ENCODE measurements at regions not wholly inside any gene's neighbourhood (a gene's known extent, or its start where the extent isn't known, plus 50 kb on each side); places are given as distances from the start of the nearest gene placed in this dataset.

DNA sequence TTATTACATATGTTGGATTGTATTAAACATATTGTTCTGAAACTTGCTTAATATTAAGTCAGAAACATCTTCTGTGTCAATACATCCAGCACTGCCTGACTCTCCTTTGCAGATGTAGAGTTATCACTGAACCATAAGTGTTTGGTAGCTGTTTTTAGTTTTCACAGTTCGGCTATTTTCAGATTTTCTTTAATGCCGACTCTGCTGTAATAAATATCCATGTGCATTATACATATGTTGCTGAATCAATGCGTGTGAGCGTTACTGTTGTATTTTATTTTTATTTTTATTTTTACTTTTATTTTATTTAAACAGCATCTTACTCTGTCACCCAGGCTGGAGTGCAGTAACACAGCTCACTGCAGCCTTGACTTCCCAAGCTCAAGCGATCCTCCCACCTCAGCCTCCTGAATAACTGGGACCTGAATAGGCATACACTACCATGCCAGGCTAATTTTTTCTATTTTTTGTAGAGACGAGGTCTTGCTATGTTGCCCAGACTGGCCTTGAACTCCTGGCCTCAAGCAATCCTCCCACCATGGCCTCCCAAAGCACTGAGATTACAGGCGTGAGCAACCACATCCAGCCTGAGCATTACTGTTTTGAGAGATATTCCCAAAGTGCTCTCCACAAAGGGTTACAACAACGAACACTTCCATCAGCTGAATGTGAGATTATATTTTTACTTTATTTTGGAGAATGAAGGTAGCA lies 50.7 kb upstream of the NOCT start:
- no peak for DNase-seq (ENCODE audit: low read depth in 2 of 2)

DNA sequence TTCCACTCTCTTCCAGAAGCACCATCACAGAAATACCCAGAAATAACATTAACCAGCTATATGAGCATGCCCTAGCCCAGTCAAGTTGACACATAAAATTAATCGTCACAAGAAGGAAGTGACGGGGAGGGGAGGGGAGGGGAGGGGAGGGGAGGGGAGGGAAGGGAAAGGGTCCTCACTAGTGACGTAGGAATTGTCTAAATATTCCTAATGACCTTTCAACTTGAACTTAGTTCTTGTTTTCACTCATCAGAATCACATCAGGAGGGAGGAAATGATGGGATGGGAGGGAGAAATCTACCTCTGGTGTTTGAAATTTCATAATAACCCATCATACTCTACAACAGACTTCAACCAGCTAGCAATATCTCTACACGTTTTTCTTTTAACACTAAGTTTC lies 52.2 kb upstream of the NOCT start:
- no peak for DNase-seq (ENCODE audit: low read depth in 2 of 2)

DNA sequence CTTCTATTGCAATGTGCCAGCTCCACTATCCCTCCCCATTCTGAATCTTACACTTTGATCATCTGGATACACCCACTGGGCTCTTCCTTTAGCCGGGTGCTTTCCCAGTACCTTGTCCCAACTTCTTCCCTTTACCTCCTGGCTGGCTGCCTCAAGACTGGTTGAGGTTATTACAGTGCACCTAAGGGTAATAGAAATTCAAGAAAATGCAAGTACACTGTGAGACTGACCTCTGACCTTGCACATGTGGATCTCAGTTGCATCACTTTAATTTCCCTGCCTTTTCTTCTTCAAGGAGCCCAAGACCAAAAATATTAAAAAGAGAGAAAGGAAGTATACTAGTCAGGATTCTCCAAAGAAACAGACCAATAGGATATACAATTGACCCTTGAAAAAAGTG lies 53.9 kb upstream of the NOCT start:
- DNase-seq (ENCODE audit: low read depth in 2 of 2): no peak

DNA sequence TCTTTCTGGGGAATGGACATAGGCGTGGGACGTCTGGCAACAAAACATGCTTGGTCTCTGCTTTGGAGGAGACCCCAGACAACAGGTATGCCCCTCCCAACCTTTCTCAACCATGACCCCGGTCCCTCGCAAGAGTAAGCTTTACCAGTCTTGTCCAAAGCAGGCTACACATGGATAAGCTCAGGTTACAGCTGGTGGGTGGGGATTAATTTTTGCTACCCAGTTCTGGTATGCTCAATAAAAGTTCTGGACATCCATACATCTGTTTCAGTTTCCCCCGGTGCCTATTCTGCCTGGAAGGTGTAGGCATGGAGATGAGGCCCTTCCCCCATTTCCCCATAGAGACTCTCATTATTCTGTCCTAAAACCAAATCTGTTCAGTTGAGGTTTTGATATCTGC lies 54.5 kb upstream of the NOCT start:
- no peak for DNase-seq (ENCODE audit: low read depth in 2 of 2)

DNA sequence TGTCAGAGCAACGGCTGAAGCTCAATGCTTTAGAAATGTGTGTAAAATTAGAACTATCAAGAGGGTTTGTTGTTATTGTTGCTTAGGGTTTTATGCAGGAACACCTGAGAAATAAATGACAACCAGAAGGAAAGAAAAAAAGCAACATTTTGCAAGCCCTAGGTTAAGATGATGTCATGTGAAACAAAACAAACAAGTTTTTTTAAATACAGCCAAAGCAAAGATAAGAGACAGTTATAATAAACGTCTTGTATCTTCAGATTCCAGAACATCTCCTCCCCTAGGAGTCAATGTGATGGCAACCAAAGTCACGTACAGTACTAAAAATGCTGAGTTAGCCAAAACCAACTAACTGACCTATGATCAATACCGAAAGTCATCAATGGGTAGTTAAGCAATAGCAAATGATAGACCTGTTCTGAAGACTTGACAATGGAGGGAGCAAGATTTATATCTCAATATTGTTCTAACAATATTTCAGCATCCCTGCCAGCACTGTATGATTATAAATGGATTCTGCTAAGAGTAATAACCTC lies 55.3 kb upstream of the NOCT start:
- no peak for DNase-seq (ENCODE audit: low read depth in 2 of 2)

DNA sequence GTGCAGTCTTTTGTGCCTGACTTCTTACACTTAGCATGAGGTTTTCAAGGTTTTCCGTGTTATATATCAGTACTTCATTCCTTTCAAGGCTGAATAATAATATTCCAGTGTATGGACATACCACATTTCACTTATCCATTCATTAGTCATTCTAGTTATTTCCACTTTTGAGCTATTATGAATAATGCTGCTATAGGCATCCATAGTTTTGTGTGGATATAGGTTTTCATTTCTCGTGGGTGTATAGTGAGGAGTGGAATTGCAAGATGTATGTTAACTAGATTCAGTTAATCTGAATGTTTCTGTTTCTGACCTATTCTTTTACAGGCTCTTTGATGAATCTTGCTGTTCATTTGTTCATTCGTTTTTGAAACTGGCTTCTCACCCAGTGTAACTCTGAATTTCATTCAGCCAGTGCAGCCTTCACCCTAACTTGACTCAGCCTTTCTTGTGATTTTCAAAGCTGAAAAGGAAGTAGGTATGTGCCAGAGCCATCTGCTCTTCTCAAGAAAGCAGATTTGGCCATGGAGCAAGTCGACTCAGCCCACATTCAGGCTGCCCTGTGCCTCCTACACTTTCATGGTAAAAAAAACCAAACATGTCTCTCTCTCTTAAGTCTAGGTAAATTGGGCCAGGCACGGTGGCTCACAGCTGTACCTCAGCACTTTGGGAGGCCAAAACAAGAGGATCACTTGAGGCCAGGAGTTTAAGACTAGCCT lies 56.3 kb upstream of the NOCT start:
- DNase-seq (ENCODE audit: low read depth in 2 of 2): no peak

DNA sequence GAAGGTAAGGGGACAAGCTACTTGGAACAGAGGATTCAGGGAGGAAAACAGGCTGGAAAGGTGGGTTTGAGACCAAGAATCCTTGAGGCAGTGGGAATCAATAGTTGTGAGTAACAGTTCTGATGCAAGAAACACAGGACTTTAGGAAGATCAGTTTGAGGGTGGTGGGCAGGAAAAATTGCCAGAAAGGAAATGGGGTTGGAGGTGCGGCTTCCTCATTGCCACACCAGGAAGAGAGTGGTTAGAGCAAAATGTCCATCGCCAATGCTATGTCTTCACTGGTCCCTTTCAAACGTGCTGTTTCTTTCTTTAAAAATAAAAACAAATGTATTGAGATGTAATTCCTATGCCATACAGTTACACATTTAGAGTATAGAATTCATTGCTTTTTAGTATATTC lies 57.1 kb upstream of the NOCT start:
- no peak for DNase-seq (ENCODE audit: low read depth in 2 of 2)

DNA sequence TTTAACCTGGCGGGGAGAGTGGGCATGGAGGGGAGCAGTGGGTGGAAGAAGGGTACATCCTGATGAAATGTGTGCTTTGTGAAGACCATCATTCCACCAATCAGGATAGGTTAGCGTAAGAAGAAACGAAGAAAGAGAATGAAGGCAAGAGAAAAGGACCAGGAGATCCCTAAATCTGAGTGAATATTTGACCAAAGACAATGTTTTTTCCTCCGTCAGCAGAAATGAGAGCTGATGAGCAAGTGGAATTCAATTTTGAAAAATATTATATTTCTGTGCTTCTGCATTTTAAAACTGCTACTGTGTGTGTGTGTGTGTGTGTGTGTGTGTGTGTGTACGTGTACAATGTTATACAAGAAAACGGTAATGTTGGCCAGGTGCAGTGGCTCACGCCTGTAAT lies 58.3 kb upstream of the NOCT start:
- DNase-seq (ENCODE audit: low read depth in 2 of 2): no peak

DNA sequence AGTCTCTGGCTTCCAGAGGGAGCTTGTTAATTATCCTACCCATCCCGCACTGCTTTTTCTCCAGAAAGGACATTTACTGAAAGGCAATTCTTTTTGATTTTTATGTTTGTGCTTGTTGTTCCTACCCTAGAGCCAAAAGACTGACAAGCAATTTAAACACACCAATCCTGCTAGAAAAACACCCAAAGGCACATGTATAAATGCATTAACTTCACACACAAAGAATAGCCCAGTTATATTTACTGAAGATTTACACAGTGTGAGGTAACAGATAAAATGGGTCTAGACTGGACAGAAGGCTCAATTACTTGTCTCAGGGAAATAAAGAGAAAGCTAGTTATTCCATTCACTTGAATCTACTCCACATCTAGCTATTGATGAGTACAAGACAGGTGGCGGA lies 61.2 kb upstream of the NOCT start:
- DNase-seq (ENCODE audit: low read depth in 2 of 2): no peak

DNA sequence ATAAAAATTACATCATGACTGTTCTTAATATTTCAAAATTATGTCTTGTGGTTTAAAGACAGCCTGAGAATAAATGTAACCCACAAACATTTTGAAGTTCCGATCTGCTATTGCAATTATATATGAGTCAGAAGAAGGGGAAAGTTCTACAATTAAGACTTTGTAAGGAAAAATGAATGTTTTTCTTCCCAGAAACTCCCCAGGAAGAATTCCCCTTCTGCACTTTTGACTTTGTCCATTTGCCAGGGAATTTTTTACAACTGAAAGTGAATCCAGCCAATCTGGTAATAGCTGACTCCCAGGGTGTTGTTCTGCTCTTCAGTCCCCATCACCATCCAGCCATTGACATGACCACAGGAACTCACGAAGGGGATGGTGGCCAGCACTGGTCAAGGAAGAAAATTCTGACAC lies 61.6 kb upstream of the NOCT start:
- DNase-seq (ENCODE audit: low read depth in 2 of 2): no peak

DNA sequence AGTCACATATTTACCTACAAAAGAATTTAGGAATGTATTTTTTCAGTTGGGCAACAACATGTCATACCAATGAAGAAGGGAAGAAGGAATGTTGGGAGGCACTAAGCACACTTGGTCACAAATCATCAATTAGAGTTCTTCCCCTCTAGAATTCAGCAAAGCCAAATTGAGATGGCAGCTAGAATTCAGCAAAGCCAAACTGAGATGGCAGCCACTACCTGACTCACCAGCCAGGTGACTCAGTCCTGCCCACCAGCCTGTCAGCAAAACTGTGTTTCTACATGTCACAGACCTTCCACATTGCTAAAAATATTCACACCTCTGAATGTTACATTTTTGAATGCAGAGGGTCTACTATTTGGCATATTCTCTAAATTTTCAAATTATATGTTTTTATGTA lies 63.2 kb upstream of the NOCT start:
- no peak for DNase-seq (ENCODE audit: low read depth in 2 of 2)

DNA sequence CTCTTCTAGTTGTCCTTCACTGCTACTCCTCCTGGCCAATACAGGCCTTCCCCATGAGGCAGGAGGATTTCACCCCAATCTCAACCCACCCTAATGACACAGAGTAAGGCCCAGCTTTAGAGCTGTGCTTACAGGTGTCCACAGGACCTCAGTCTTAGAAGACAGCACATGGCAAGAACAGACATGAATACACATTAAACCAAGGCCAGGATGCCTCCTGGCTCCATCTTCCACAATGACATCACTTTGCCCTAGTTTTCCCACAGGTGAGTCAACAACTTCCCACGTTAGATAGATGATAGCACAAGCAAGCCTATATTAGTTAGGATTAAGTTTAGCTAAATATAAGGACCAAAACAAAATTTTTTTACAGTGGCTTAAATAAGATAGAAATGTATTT lies 63.8 kb upstream of the NOCT start:
- no peak for DNase-seq (ENCODE audit: low read depth in 2 of 2)

DNA sequence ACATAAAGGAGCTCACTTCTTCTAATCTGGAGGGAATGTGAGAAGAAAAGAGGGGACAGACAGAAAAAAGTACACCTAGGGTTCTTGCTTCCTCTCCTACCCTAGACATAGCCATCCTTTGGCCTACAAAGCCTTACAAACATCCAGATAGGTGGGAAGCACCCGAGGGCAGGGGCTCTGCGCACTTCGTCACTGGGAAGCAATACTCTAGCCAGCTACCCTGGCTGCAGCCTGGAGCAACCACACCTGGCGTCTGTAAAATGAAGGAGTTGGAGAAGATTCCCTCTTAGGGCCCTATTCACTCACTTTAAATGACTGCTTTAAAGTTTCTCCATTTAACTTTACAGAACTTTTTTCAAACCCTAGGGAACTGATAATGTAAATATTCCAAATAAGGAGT lies 65.7 kb upstream of the NOCT start:
- DNase-seq (ENCODE audit: low read depth in 2 of 2): no peak

DNA sequence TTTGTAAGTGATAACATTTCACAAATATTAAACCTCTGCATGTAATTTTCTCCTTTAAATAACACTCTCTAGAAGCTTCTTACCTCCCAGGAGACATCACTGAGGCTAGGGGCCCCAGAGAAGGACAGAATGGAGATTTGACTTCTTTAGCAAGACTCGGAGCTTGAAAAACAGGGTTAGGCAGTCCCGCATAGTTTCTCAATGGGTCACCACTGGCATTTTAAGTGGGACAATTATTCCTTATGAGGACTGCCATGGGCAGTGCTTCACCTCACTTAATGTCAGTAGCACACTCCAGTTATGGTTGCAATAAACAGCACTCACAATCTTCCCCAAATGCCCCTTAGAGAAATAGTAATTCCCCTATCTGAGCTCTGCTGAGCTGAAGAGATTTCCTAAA lies 66.7 kb upstream of the NOCT start:
- no peak for DNase-seq (ENCODE audit: low read depth in 2 of 2)

DNA sequence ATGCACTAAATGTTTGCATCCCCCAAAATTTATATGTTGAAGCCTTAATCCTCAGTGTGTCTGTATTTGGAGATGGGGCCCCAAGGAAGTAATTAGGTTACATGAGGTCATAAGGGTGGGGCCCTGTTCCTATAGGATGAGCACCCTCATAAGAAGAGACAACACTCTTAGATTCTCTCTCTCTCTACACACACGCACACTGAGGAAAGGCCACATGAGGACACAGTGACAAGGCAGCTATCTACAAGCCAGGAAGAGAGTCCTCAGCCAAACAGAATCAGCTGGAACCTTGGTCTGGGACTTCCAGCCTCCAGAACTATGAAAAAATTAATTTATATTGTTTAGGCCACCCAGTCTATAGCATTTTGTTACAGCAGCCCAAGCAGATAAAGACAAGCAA lies 69.3 kb upstream of the NOCT start:
- no peak for DNase-seq (ENCODE audit: low read depth in 2 of 2)

DNA sequence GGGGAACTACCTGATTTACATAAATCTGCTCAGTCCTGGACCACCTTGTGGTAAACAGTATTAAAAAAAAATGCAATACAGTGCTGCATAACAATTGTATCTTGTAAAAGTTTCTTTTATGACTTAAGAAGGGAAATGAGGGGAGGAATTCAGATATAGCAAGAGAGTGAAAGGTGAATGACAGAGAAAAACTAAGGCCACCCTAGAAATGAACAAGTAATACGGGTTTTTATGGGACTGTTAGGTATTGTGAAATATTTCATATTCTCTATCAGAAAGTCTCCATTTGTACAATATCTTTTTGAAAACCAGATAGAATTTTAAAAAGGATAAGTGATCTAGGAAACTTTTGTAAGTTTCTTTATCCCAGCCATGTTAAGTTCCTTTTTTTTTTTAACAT lies 69.7 kb upstream of the NOCT start:
- no peak for DNase-seq (ENCODE audit: low read depth in 2 of 2)

DNA sequence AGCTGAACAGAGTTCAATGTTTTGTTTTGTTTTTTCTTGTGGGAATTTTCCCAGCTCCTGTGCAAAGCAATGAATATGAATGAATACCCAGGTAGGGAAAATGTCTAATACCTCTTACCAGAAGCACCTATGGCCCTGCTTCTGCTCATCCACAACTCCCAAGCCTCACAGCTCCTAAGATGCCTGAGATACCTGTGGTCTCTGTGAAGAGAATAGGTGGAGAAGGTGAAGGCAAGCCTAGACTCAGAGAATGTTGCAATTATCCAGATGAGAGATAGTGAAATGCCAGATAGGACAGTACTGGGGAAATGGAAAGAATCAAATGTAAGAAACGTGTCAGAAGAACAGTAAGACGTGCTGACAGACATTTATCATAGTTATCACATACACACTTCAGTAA lies 70.2 kb upstream of the NOCT start:
- no peak for DNase-seq (ENCODE audit: low read depth in 2 of 2)

DNA sequence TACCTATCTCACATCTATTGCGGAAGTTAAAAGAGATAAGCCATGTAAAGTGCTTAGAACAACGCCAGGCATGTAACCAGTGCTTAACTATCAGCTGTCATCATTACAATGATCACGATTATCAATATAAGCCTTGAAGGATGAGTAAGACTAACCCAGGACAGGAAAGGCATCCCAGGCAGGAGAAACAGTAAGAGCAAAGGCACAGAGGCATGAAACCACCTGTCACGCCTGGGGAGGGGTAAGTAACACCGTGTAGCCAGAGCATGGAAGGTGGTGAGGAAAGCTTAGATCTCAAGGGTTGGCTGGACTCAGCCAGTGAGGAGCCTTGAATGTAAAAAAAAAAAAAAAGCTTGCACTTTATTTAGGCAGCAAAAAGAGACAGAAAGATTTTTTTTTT lies 71.7 kb upstream of the NOCT start:
- no peak for DNase-seq (ENCODE audit: low read depth in 2 of 2)

DNA sequence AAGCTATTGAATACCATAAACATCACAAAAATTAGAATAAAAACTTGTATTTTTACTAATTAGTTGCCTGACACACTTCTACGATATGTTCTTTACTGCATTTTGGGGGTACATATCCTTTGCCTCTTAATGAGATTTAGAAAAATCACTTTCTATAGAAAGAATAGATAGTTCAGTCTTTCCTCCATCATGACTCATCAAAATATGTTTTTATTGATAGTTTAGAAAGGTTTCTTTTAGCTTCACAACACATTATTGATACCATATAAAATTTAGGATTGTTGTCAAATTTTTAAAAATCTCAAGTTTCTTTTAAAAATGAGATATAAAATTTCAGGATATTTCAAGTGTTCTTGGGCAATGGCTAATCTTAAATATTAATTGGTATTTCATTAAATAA lies 74.5 kb upstream of the NOCT start:
- no peak for DNase-seq (ENCODE audit: low read depth in 2 of 2)

DNA sequence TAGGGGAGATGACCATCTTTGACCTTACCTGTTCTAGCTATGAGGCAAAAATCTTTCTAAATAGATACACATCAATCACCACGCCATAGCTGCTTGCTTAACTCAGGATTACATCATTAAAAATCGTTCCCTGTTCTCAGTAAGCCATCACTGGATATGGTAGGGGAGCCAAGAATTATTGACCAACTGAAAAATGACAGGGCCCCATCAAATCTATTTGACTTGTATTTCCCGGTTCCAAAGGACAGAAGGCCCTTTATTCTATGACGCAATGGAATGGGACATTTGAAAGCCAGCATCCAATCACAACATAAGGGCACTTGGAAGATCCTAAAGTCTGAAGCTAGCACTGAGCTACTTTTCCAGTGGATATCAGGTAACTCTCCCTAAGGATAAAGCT lies 75.6 kb upstream of the NOCT start:
- no peak for DNase-seq (ENCODE audit: low read depth in 2 of 2)

DNA sequence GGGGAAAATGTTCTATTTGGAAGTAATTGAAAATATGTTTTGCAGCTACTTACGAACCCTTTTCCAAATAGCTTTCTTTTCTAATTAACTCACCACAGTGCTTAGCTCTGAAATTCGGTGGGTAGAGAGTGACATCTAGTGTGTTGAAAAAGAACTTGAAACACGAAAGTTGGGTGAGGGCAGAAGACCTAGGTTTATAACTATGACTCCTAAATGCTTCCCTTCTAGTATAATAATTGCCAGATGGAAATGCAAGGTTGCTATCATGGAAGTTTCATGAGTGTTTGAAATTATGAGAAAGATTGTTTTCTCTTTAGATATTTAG lies 77.3 kb upstream of the NOCT start:
- DNase-seq (ENCODE audit: low read depth in 2 of 2): no peak

DNA sequence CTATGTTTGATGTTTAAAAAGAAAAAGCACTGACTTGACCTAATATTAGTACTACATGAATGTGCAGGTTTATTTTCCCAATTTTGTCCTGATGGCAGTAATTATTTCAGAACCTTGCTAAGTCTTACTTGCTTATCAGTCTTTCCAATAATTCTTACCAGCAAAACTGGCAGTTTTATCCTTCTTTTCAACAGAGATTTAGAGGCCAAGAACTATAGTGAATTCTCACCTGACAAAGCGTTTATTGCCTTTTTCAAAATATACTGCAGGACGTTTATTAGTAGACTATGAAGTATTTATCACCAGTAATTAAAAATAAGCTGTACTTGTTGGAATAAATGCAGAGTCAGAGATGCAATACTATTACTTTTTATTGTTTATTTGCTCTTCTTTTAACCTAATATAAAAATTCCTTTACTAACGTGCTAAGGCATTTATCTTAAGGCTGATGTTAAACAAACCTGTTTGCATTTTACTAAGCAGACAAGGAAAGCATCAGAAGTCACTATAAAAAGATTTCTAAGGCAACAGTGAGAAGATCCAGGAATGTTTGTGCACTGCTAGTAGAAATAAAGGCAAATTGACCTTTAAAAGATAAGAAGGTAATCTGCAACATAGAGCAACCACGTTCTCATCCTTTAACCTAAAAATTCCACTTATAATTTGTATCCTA lies 80.3 kb upstream of the NOCT start:
- DNase-seq (ENCODE audit: low read depth in 2 of 2): no peak

DNA sequence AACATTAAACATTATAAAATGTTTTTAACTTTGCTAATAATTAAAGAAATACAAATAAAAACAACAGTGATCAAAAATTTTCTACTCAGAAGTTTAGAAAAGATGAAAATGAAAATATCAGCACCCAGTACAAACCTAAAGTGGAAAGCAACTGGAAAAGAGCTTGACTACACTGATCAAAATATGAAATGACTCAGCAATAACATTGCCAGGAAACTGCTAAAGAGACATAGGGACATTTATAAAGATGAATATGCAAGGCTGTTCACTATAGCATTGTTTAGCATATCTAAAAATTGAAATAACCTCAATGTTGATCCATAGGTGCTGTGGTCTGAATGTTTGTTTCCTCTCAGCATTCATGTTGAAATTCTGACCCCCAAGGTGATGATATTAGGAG lies 88.5 kb upstream of the NOCT start:
- no peak for DNase-seq (ENCODE audit: low read depth in 2 of 2)
